IPS-18a (cell line): ENCODE measurements at regions not wholly inside any gene's neighbourhood (a gene's known extent, or its start where the extent isn't known, plus 50 kb on each side); places are given as distances from the start of the nearest gene placed in this dataset.

Experiments used
- H3K27ac ChIP-seq: one replicate; pipeline ENCODE4 v1.5.1; 2013; ENCODE audit warnings: low read length
- H3K27me3 ChIP-seq: one replicate; pipeline ENCODE4 v1.6.1; 2013; ENCODE audit warnings: mild to moderate bottlenecking, low read length; ENCODE audit not compliant: control insufficient read depth, insufficient read depth
- H3K36me3 ChIP-seq: one replicate; pipeline ENCODE4 v1.6.1; 2013; ENCODE audit warnings: low read depth, low read length; ENCODE audit not compliant: control insufficient read depth
- H3K4me1 ChIP-seq: one replicate; pipeline ENCODE4 v1.6.1; 2013; ENCODE audit warnings: low read depth, low read length; ENCODE audit not compliant: control insufficient read depth
- H3K4me3 ChIP-seq: one replicate; pipeline ENCODE4 v1.5.1; 2013; ENCODE audit warnings: low read length
- H3K9ac ChIP-seq: one replicate; pipeline ENCODE4 v1.6.1; 2013; ENCODE audit warnings: mild to moderate bottlenecking, low read length, moderate library complexity
- H3K9me3 ChIP-seq: one replicate; pipeline ENCODE4 v1.6.1; 2013; ENCODE audit warnings: low read depth, low read length; ENCODE audit not compliant: control insufficient read depth

- Histone ChIP-seq H3K9me3 (no peaks in the 10 kb centered on the region), H3K36me3 (no peaks in the 10 kb centered on the region)
Measured at GRCh38 chr7:46205478-46205877, 284.4 kb upstream of the IGFBP3 start.

DNA sequence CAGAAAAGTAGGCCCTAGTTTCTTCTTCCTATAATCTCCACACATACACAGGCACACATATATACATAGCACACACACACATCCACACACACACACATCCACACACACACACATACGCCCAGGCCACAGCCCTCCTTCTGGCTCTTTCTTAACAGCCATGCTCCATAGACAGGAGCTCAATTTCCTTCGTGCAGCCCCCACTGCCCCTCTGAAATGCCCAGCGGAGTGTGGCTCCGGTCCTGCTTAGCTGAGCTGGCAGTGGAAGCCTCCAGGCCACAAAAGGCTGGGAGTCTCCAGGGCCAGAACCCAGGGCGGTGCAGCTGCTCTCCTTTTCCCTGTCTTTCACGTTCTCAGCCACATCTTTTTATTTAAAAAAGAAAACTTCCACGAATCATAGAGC, 282.9 kb upstream of the IGFBP3 start:
- Histone ChIP-seq H3K9me3 (no peaks in the 10 kb centered on the region), H3K27me3 (no peaks in the 10 kb centered on the region), H3K27ac (no peak overlapping the region), H3K4me1 (peaks cover 8% of the 10 kb centered on the region), H3K36me3 (no peaks in the 10 kb centered on the region), H3K9ac (no peak overlapping the region), H3K4me3 (no peak overlapping the region)

More at GRCh38 chr7:46205478-46205877, 284.4 kb upstream of the IGFBP3 start:
- H3K4me1 ChIP-seq = peaks cover 8% of the 10 kb centered on the region
- no peaks in the 10 kb centered on the region for H3K27me3 ChIP-seq
- no peak overlapping the region for H3K9ac ChIP-seq
- no peak overlapping the region for H3K4me3 ChIP-seq
- H3K27ac ChIP-seq = no peak overlapping the region

- no peak overlapping the region for H3K27ac ChIP-seq
- H3K9ac ChIP-seq = no peak overlapping the region
- no peak overlapping the region for H3K4me3 ChIP-seq
- H3K4me1 ChIP-seq = peaks cover 8% of the 10 kb centered on the region
- H3K36me3 ChIP-seq = no peaks in the 10 kb centered on the region
- no peaks in the 10 kb centered on the region for H3K9me3 ChIP-seq
- H3K27me3 ChIP-seq = no peaks in the 10 kb centered on the region
Measured at GRCh38 chr7:46202379-46202778, 281.3 kb upstream of the IGFBP3 start.

- Histone ChIP-seq H3K36me3 (no peaks in the 10 kb centered on the region), H3K27ac (no peak overlapping the region), H3K9me3 (no peaks in the 10 kb centered on the region), H3K4me1 (peaks cover 8% of the 10 kb centered on the region), H3K9ac (no peak overlapping the region), H3K4me3 (no peak overlapping the region), H3K27me3 (no peaks in the 10 kb centered on the region)
Measured at GRCh38 chr7:46201961-46202360, 280.9 kb upstream of the IGFBP3 start.

DNA sequence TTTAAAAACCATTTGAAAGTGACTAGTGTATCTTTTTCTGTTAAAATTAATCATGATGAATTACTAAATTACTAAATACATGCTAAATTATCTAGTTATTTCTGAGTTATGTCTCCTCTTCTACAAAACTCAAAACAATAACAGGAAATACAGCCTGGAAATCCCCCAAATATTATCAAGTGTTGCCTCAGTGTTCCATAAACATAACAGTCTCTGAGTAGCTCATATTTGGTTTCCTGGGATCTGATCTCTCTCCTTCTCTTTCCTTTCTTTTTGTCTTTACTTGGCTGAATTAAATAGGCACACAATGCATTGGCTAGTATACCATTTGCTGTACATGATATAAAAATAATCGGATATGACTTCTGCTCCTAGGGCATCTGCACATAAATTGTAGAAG, 277.6 kb upstream of the IGFBP3 start:
- Histone ChIP-seq H3K9ac (no peak overlapping the region), H3K27ac (no peak overlapping the region), H3K4me1 (no peaks in the 10 kb centered on the region), H3K4me3 (no peak overlapping the region), H3K9me3 (no peaks in the 10 kb centered on the region), H3K36me3 (no peaks in the 10 kb centered on the region), H3K27me3 (no peaks in the 10 kb centered on the region)

DNA sequence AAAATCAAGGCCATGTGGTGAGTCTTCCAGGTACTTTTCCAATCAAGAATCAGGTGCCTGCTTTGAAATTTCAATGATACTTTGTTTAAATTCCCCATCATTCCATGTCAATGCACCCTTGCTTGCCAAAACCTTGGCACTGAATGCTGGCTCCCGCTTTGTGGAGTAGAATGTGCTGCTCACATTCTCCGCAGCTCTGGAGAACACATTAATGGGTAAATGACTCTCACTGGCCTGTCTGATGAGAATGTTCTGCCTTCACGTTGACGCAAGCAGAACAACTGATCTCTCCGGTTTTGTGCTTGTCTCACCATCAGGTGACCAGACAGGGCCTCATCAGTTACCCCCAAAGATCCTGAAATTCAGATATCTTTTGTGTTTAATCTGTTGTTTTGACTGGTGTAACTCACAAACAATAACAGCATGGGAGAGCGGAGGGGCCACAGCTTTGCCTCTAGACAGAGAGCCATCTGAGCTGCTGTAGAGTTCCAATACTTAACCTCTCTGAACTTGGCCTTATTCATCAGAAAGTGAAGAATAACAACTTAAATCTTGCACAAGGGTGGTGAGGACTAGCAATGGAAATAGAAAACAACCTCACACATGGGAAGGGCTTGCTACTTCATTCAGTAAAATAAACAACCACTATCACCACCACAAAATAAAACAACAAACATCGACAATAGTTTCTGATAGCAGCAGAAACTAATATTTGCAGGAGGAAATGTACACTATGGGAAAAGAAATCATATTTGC, 276.9 kb upstream of the IGFBP3 start:
- Histone ChIP-seq H3K36me3 (no peaks in the 10 kb centered on the region), H3K4me1 (no peaks in the 10 kb centered on the region), H3K27ac (no peak overlapping the region), H3K9ac (no peak overlapping the region), H3K9me3 (no peaks in the 10 kb centered on the region), H3K4me3 (no peak overlapping the region), H3K27me3 (no peaks in the 10 kb centered on the region)

GRCh38 chr7:46195934-46196333, 274.9 kb upstream of the IGFBP3 start:
- H3K27me3 ChIP-seq = no peaks in the 10 kb centered on the region

GRCh38 chr7:46192271-46192670, 271.2 kb upstream of the IGFBP3 start:
- Histone ChIP-seq H3K27me3 (no peaks in the 10 kb centered on the region), H3K36me3 (no peaks in the 10 kb centered on the region), H3K27ac (no peak overlapping the region), H3K9me3 (no peaks in the 10 kb centered on the region), H3K4me3 (no peak overlapping the region), H3K9ac (no peak overlapping the region), H3K4me1 (no peaks in the 10 kb centered on the region)

More at GRCh38 chr7:46195934-46196333, 274.9 kb upstream of the IGFBP3 start:
- Histone ChIP-seq H3K36me3 (no peaks in the 10 kb centered on the region), H3K27ac (no peak overlapping the region), H3K9me3 (no peaks in the 10 kb centered on the region), H3K4me1 (no peaks in the 10 kb centered on the region), H3K9ac (no peak overlapping the region), H3K4me3 (no peak overlapping the region)

DNA sequence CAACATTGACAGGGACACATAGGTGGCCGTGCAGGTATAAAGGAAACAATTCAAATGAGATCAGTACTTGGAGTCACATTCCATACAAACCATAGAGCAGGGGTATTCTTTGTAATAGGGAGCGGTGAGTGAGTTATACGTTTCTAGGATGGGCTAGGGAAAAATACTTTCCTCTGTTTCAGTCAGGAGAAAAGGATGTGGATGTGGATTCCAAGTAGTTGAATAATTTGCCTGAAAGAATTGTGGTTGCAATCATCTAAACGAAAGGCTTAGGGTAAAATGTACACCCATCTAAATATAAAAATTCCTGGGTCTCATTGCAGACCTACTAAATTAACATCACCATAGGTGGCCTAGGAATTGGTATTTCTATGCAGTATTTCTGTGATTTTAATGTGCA, 270.7 kb upstream of the IGFBP3 start:
- H3K27me3 ChIP-seq = no peaks in the 10 kb centered on the region
- no peaks in the 10 kb centered on the region for H3K9me3 ChIP-seq
- no peaks in the 10 kb centered on the region for H3K36me3 ChIP-seq
- H3K4me3 ChIP-seq = no peak overlapping the region
- H3K27ac ChIP-seq = no peak overlapping the region
- H3K9ac ChIP-seq = no peak overlapping the region
- no peaks in the 10 kb centered on the region for H3K4me1 ChIP-seq

- Histone ChIP-seq H3K9ac (no peak overlapping the region), H3K4me3 (no peak overlapping the region), H3K27ac (no peak overlapping the region), H3K36me3 (no peaks in the 10 kb centered on the region), H3K9me3 (no peaks in the 10 kb centered on the region), H3K27me3 (no peaks in the 10 kb centered on the region), H3K4me1 (no peaks in the 10 kb centered on the region)
Measured at GRCh38 chr7:46191296-46191695, 270.2 kb upstream of the IGFBP3 start.

DNA sequence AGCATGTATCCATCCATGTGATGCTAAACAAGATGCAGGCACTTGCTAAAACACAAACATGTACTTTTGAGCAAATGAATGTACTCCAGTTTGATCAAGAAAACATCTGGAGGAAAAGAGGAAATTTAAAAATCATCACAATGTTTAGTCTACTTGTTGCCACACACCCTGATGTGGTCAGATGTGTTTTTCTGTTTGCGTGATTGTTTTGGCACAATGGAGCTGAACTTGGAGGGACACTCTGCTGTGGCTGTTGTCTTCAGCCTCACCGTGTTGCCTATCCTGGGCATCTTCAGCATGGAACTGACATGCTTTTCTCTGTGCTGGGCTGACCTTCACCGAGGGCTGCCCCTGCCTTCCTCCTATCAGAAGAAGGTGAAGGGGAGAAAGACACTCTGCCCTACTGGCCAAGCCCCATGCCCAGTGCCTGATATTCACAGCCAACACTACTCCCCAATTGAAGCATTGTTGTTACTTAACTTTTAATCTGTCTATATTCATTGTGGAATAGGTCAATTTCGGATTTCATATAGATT, 268.3 kb upstream of the IGFBP3 start:
- H3K27me3 ChIP-seq = no peaks in the 10 kb centered on the region
- H3K36me3 ChIP-seq = no peaks in the 10 kb centered on the region
- H3K4me3 ChIP-seq = no peak overlapping the region
- no peak overlapping the region for H3K27ac ChIP-seq
- no peaks in the 10 kb centered on the region for H3K4me1 ChIP-seq
- no peak overlapping the region for H3K9ac ChIP-seq
- H3K9me3 ChIP-seq = no peaks in the 10 kb centered on the region

DNA sequence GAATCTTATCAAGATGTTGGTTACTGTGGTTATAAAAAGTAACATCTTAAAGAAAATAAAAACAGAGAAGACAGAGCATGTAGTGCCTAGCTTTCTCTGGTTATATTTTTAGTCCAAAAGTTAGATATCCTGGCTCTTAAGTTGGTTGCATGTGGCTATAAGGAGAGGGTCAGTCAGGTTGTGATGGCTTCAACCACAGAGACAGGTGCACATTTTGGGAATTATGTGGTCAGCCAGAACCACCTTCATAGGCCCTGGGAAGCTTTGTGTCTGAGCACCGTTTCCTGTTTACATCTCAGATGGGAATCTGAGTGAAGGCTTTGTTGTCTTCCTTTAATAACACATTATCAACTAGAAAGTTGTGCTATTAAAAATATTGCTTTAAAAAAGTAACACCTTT, 265.1 kb upstream of the IGFBP3 start:
- no peaks in the 10 kb centered on the region for H3K4me1 ChIP-seq
- no peak overlapping the region for H3K27ac ChIP-seq
- H3K9me3 ChIP-seq = peaks cover 4% of the 10 kb centered on the region
- H3K9ac ChIP-seq = no peak overlapping the region
- H3K36me3 ChIP-seq = no peaks in the 10 kb centered on the region
- H3K27me3 ChIP-seq = no peaks in the 10 kb centered on the region
- H3K4me3 ChIP-seq = no peak overlapping the region
